PC-3 (cell line): ENCODE measurements at regions not wholly inside any gene's neighbourhood (a gene's known extent, or its start where the extent isn't known, plus 50 kb on each side); places are given as distances from the start of the nearest gene placed in this dataset.

Experiments used
- ATAC-seq: fragments of 200-7000 bp; cut with Tn5 transposase; 2 replicates; pipeline ENCODE4 v1.9.1; 2020; ENCODE audit warnings: mild to moderate bottlenecking, moderate library complexity
- BruUV-seq: library from RNA; stranded (reverse); fragments of 400-500 nt; replicated peaks from 2 replicates; lab custom pipeline; 2021; lab: Mats Ljungman, UMichigan
- CTCF ChIA-PET: fragments of 300-600 bp; sonication (Branson Sonifier 250); formaldehyde crosslinking; loops from one replicate; lab custom pipeline; 2022; ENCODE audit warnings: antibody characterized with exemption; lab: Charles Lee
- POLR2A ChIA-PET: fragments of 300-600 bp; sonication (Branson Sonifier 250); formaldehyde crosslinking; loops from one replicate; lab custom pipeline; 2022; ENCODE audit warnings: antibody characterized with exemption; ENCODE audit not compliant: unreplicated experiment; lab: Charles Lee
- DNase-seq: peaks from one replicate; pipeline ENCODE4 v3.0.0-alpha.2; 2015
- H2AFZ ChIP-seq: fragments of 300-600 bp; sonication (generic); 2 replicates; pipeline ENCODE4 v1.6.0; 2016; ENCODE audit warnings: antibody characterized with exemption, low read length
- H3F3A ChIP-seq: fragments of 300-600 bp; sonication (generic); one replicate; pipeline ENCODE4 v1.6.0; 2017; ENCODE audit warnings: antibody characterized with exemption, low read length, control low read depth, mild to moderate bottlenecking; ENCODE audit not compliant: unreplicated experiment
- H3K27ac ChIP-seq: fragments of 300-600 bp; sonication (generic); 2 replicates; pipeline ENCODE4 v1.5.1; 2016; ENCODE audit warnings: mild to moderate bottlenecking, low read length
- H3K27me3 ChIP-seq: fragments of 300-600 bp; sonication (generic); 2 replicates; pipeline ENCODE4 v1.6.1; 2016; ENCODE audit warnings: low read length, mixed read lengths
- H3K36me3 ChIP-seq: fragments of 300-600 bp; sonication (generic); 2 replicates; pipeline ENCODE4 v1.6.1; 2016; ENCODE audit warnings: low read depth, mixed run types, low read length, mixed read lengths
- H3K4me1 ChIP-seq: fragments of 300-600 bp; sonication (generic); 2 replicates; pipeline ENCODE4 v1.5.1; 2016; ENCODE audit warnings: low read length; ENCODE audit not compliant: insufficient read depth
- H3K4me2 ChIP-seq: fragments of 300-600 bp; sonication (generic); 2 replicates; pipeline ENCODE4 v1.6.0; 2016; ENCODE audit warnings: low read length
- H3K4me3 ChIP-seq: fragments of 300-600 bp; sonication (generic); 2 replicates; pipeline ENCODE4 v1.5.1; 2016; ENCODE audit warnings: mild to moderate bottlenecking, low read length, mixed read lengths
- H3K79me2 ChIP-seq: fragments of 300-600 bp; sonication (generic); 2 replicates; pipeline ENCODE4 v1.6.1; 2017; ENCODE audit warnings: low read length, mixed read lengths
- H3K9ac ChIP-seq: fragments of 300-600 bp; sonication (generic); 2 replicates; pipeline ENCODE4 v1.6.0; 2016; ENCODE audit warnings: mild to moderate bottlenecking, low read length
- H3K9me2 ChIP-seq: fragments of 300-600 bp; sonication (generic); replicated peaks from 2 replicates; pipeline ENCODE4 v1.6.1; 2016; ENCODE audit warnings: mixed run types, low read length, mixed read lengths
- H3K9me3 ChIP-seq: fragments of 300-600 bp; sonication (generic); 2 replicates; pipeline ENCODE4 v1.6.1; 2016; ENCODE audit warnings: low read length, mixed read lengths
- H4K20me1 ChIP-seq: fragments of 300-600 bp; sonication (generic); 2 replicates; pipeline ENCODE4 v1.6.1; 2016; ENCODE audit warnings: low read length, mixed read lengths
- CTCF ChIP-seq: fragments of 300-600 bp; sonication (generic); conservative IDR thresholded peaks from 2 replicates; pipeline ENCODE4 v1.5.1; 2017; ENCODE audit warnings: antibody characterized with exemption, low read depth, mild to moderate bottlenecking, low read length
- EZH2 ChIP-seq: fragments of 300-600 bp; sonication (generic); IDR thresholded peaks from one replicate; pipeline ENCODE4 v1.6.1; 2017; ENCODE audit warnings: antibody characterized with exemption, mild to moderate bottlenecking, low read length; ENCODE audit not compliant: unreplicated experiment
- EZH2phosphoT487 ChIP-seq: fragments of 300-600 bp; sonication (generic); IDR thresholded peaks from 2 replicates; pipeline ENCODE4 v1.6.1; 2018; ENCODE audit warnings: mild to moderate bottlenecking, antibody characterized with exemption, low read length, borderline replicate concordance
- intact Hi-C: fragments of 100-400 bp; cut with micrococcal nuclease; formaldehyde crosslinking; loops from 2 replicates; pipeline ENCODE4 v1.9.0; 2023

GRCh38 chr16:51407921-51408320 lies 256.9 kb upstream of the SALL1 start:
- H3F3A ChIP-seq: no peaks in the 10 kb centered on the region
- intact Hi-C loops: no loop called here
- ChIA-PET POLR2A (no interaction called here), CTCF (no interaction called here)
- H3K4me1 ChIP-seq: no peaks in the 10 kb centered on the region
- H3K9ac ChIP-seq: no peak overlapping the region
- no peak for DNase-seq
- no peaks in the 10 kb centered on the region for H3K9me3 ChIP-seq
- no peak overlapping the region for H3K4me2 ChIP-seq
- no peak overlapping the region for H3K27ac ChIP-seq
- no TSS peak for BruUV-seq
- ATAC-seq: no peak
- H3K9me2 ChIP-seq: no peaks in the 10 kb centered on the region
- no peaks in the 10 kb centered on the region for H4K20me1 ChIP-seq
- TF ChIP-seq CTCF (no peak), EZH2phosphoT487 (no peak), EZH2 (no peak)
- H3K27me3 ChIP-seq: no peaks in the 10 kb centered on the region
- H2AFZ ChIP-seq: no peak overlapping the region
- no peak overlapping the region for H3K4me3 ChIP-seq
- H3K36me3 ChIP-seq: no peaks in the 10 kb centered on the region
- no peaks in the 10 kb centered on the region for H3K79me2 ChIP-seq

- Histone ChIP-seq H3K4me3 (no peak overlapping the region), H2AFZ (no peak overlapping the region), H3K9me2 (no peaks in the 10 kb centered on the region), H3K27ac (no peak overlapping the region), H3F3A (no peaks in the 10 kb centered on the region), H3K4me1 (no peaks in the 10 kb centered on the region), H3K36me3 (no peaks in the 10 kb centered on the region), H3K9me3 (no peaks in the 10 kb centered on the region), H4K20me1 (no peaks in the 10 kb centered on the region), H3K9ac (no peak overlapping the region), H3K27me3 (no peaks in the 10 kb centered on the region), H3K4me2 (no peak overlapping the region), H3K79me2 (no peaks in the 10 kb centered on the region)
- ATAC-seq (no peak), DNase-seq (no peak)
- CTCF ChIA-PET: no interaction called here
- TF ChIP-seq EZH2phosphoT487 (no peak), EZH2 (no peak), CTCF (no peak)
- intact Hi-C loops: no loop called here
- no TSS peak for BruUV-seq
- POLR2A ChIA-PET: no interaction called here
Measured at GRCh38 chr16:51407199-51407598, 256.1 kb upstream of the SALL1 start.

- DNase-seq (no peak), ATAC-seq (no peak)
- TF ChIP-seq EZH2phosphoT487 (no peak), CTCF (no peak), EZH2 (no peak)
- Histone ChIP-seq H3K27me3 (no peaks in the 10 kb centered on the region), H3K4me3 (no peak overlapping the region), H3K36me3 (no peaks in the 10 kb centered on the region), H3K79me2 (no peaks in the 10 kb centered on the region), H3K9me3 (no peaks in the 10 kb centered on the region), H3K4me1 (no peaks in the 10 kb centered on the region), H4K20me1 (no peaks in the 10 kb centered on the region), H3K4me2 (no peak overlapping the region), H3K27ac (no peak overlapping the region), H3K9ac (no peak overlapping the region), H3K9me2 (no peaks in the 10 kb centered on the region), H3F3A (no peaks in the 10 kb centered on the region), H2AFZ (no peak overlapping the region)
- intact Hi-C loops: no loop called here
- ChIA-PET CTCF (no interaction called here), POLR2A (no interaction called here)
- BruUV-seq: no TSS peak
Measured at GRCh38 chr16:51405361-51405760, 254.3 kb upstream of the SALL1 start.
